Right hindlimb (tissue), 1 donor: ENCODE measurements at regions not wholly inside any gene's neighbourhood (a gene's known extent, or its start where the extent isn't known, plus 50 kb on each side); places are given as distances from the start of the nearest gene placed in this dataset.

Source experiments
- DNase-seq: peaks from one replicate; pipeline ENCODE4 v3.0.0-alpha.2; 2018

DNA sequence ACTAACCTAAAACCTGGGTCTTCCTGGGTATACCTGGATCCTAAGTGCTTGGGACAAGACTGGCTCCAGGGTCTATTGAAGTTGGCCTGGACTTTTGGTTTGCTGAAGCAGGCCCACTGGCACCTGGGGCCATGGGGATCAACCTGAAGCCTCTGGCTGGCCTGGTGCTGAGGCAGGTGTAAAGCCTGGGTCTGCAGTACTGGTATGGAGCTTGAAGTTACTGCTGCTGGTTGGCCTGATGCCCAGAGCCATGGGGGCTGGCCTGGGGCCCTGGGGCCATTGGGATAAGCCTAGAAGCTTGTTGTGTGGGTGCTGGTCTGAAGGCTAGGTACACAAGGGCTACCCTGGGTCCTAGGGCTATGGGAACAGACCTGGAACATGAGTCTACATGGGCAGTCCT, 743.2 kb upstream of the GRIA3 start:
- DNase-seq: no peak

DNA sequence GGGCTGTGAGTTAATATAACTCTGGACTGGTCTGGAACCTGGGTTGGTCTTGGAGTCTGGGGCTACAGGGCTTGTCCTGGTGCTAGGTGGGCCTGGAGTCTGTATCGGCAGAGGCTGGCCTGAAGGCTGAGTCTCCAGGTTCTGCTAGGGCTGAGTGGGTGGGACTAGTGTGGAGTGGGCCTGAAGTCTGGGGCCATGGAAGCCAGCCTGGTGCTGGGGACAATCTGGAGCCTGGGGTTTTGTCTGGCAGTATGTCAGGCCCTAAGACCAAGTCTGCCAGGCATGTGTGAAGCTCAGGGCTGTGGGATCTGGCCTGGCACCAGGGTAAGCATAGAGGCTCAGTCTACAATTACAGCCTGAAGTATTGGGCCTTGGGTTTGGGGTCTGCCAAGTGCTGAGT, 742.6 kb upstream of the GRIA3 start:
- no peak for DNase-seq

DNA sequence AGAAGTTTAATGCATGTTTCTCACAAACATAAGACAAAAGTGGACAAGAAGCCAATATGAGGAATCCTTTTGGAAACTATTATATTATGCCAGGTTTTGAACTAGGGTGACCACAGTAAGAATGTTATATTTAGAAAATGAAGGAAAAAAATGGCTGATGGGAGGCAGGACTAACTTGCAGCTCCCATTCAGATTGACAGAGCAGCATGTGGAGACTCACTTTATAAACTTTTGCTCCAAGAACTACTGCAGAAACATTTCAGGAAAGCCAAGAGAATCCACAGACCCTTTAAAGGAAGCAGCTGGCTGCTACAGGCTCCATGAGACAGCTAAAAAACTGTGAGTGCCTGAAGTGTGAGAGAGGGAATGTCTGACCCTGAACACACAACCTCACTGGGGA, 738.6 kb upstream of the GRIA3 start:
- peak; percentile 21 for DNase-seq

DNA sequence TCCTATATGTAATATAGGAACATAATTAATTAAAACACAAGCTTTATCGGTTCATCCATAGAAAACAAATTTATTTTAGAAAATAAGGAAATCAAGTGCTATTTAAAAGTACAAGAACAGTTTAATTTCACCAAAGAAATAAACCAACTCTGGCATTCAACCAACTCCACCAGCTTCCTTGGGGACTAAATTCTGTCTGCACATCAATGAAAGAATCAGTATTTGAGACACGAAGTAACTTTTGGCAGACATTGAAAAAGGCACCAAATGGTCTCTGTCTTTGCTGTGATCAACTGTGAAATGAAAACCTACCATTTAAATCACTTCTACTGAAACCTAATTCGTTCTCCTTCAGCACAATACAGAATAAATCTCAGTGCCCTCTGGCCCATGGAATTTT, 719.7 kb upstream of the GRIA3 start:
- no peak for DNase-seq

DNA sequence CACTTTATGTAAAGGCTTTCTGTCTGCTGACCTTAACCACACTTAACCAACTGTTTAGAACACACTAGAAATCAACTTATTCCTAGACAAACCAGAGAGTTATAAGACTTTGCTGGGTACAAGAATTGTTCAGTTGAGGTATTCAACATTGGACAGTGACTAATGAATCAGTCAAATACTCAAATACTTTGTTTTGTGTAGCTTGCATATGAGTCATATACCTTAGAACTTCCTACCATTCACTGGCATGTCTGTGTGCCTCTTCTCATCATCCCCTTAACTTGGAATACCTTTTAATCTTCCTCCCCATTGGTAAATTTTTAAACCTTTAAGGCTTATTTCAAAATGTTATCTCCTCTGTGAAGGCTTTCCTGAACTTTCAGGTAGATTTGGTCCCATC, 708.8 kb upstream of the GRIA3 start:
- no peak for DNase-seq

DNA sequence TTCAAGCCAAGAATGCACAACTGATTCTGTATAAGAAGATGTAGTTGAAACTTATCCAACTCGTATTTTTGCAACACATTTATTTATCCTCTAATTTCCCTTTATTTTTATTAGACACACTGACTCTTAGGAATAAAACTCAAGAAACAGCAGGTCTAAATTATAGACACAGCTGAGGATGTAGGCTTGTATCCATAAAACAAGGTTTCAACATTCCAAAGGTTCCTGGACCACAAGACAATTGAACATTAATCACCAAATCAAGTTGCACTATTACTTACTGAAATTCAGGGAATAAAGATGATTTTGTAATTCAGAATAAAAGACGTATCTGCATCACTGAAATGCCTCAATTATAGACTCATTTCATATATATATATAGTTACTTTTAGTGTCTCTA, 683.5 kb upstream of the GRIA3 start:
- DNase-seq: no peak

DNA sequence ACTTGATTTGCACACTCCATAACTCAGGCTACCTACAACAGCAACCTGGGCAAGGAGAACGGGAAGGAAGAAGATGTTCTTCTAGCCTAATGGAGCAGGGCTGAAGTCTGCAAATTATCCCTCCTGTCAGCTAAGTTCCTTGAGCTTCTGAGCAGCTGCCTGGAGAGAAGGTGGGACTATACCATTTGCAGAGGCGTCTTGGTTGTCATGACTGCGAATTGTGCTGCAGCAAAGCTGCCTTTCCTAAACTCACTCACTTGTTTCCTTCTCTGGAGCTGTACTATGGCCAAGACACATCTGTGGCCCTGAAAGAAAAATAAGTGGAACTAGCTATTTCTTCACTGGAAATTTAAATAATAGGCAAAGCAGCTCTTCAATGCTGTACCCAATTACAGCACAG, 682.4 kb upstream of the GRIA3 start:
- no peak for DNase-seq

DNA sequence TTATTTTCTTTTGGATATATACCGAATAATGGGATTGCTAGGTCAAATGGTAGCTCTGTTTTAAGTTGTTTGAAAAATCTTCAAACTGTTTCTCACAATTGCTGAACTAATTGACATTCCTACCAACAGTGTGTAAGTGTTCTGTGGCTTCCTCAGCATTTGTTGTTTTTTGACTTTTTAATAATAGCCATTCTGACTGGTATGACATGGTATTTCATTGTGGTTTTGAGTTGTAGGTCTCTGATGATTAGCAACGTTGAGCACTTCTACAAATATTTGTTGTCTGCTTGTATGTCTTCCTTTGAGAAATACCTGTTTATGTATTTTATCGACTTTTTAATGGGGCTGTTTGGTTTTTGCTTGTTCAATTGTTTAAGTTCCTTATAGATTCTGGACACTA, 680.1 kb upstream of the GRIA3 start:
- no peak for DNase-seq

DNA sequence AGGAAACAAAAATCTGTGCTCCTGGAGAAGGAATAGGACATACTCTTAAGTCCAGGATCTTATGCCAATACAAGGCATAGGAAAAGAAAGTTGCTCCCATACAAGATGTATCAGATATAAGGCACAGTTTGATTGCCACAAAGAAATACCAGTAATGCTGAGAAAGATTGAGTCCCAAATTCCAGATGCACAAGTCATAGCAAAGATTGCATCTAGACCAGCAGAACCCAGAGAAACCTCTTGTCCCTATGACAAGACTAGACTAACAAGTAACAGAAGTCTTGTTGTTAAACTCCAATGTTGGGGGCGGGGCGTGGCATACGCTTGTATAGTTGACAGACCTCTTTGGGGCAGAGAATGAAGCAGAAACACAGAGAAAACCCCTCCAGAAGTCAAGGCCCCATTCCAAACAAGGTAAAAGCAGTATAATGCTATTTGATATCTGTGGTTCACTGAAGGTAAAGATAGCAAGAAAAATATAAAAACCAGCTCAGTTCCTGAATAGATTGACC, 671.5 kb upstream of the GRIA3 start:
- no peak for DNase-seq

DNA sequence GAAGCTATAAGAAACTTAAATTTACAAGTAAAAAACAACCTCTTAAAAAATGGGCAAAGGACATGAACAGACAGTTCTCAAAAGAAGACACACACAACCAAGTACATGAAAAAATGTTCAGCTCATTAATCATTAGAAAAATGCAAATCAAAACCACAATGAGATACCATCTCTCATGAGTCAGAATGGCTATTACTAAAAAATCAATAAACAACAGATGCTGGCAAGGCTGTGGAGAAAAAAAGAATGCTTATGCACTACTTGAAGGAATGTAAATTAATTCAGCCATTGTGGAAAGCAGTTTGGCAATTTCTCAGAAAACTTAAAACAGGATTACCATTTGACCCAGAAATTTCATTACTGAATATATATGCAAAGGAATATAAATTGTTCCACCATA, 666.3 kb upstream of the GRIA3 start:
- no peak for DNase-seq

DNA sequence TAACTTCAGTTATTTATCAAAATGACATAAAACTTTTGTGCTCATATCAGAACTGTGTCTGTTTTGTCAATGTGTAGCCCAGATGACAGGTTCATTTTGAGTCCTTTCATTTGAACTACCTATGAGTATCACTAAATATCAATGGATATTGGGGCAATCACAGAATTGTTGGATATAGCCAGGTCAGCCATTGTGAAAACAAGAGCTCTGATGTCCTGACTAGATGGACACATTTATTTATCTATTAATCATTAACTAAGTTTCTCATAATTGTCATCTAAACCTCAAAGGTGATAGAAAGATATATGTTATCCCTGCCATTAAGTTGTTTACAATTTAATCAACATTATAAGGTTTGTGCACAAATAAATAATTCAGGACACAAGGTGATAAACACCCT, 638.3 kb upstream of the GRIA3 start:
- no peak for DNase-seq

DNA sequence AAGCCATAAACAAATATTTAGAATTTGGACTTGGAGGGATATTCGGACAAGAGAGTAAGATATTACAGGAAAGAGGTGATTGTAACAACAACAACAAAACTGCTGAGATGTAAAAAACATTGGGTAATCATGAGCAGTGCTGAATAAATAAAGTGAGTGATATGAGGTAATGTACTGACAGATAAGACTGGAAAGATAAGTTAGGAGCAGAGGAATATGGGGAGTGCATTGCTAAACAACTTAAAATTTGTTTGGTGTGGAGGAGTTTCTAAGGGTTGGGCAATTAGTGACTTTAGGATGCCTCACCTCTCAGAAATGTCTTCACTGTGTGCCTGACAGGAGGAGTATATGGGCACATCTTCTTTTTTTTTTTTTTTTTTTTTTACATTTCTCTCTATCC, 637.8 kb upstream of the GRIA3 start:
- DNase-seq: no peak

DNA sequence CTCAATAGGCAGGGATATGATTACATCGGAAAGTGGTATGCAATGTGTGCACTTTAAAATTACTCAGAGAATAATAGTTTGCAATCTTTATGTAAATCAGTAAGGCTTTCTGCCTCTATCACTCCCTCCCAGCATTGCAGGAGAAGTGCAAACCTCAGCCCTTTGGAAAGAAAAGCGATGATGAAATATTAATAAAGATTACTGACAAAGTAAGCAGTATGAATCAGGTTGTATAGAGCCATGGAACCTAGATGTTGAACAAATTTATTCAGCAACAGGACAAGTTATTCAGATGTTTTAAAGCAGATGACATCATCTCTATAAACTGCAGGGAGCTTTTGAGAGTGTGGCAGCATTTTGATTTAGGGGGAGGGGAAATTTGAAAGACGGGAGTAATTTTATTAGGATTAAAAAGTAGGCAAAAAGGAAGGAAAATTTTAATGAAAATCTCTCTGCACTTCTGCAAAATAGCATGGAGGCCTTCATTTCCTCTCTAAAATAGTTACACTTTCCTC, 631.7 kb upstream of the GRIA3 start:
- DNase-seq: no peak

DNA sequence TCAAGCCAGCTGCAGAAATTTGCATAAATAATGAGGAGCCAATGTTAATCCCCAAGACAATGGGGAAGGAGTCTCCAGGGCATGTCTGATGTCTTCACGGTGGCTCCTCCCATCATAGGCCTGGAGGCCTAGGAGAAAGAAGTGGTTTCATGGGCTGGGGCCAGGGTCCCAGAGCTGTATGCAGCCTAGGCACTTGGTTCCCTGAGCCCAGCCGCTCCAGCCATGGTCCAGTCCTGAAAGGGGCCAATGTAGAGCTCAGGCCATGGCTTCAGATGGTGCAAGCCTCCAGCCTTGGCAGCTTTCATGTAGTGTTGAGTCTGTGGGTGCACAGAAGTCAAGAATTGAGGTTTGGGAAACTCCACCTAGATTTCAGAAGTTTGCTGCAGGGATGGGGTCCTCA, 628.2 kb upstream of the GRIA3 start:
- DNase-seq: no peak

DNA sequence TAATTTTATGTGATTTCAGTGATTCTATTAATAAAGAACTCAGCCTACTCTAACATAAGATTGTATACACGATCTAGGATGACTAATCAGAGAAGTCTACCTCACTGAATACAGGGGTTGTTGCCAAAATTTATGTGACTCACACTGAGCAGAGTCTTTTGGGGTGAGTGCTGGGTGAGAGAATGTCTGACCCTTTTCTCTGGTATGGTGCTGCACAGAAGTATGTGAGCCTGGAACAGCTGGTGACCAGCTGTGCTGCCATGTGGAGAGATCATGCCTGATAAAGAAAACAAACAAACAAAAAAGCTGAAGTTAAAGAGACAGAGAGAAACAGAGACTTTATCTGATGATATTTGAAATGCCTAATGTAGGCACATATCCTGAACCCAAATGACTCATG, 618.1 kb upstream of the GRIA3 start:
- peak; percentile 25 for DNase-seq

DNA sequence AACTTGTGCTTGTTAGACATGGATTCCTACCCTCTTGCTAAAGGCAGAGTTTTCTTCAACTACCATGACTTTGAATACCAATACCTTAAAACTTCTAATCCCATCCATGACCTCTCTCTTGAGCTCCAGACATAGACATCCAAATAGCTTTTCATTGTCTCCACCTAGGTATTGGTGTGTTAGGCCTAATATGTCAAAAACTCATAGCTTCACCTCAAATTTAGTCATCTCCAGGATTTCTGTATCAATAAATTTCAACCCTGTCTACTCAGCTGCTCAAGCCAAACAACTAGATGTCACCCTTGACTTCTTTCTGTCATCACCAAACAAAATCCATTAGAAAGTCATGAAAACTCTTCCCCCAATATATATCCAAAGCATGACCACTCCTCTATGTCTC, 617.7 kb upstream of the GRIA3 start:
- DNase-seq: no peak

DNA sequence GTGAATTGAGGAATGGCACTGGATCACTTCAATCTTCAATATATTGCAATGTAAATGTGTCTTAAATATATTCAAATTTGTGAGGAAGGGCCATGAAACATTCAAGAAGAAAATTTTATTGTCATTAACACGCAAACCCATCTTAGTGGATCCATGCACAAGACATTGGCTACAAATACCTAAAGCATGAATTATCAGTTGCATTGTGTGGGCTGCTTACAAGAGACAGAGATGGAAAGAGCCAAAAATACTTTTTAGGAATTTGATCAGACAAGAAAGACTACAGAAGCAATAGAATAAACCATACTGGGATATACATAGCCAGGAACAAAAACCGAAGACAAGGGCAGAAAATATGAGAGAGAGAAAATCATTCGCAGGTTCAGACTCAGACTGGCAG, 616.2 kb upstream of the GRIA3 start:
- no peak for DNase-seq

DNA sequence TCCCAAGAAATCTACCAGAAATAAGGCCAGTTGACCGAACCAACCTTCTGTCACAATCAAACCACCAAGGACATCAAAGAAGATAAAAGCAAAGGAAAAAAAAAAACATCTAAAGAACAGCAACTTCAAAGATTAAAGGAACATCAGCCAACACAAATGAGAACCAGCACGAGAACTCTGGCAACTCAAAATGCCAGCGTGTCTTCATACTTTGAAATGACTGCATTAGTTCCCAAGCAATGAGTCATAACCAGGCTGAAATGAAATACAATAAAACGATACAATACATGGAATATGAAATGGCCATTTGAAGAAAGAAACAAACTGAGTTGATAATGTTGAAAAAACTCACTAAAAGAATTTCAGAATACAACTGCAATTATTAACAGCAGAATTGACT, 611.6 kb upstream of the GRIA3 start:
- no peak for DNase-seq

DNA sequence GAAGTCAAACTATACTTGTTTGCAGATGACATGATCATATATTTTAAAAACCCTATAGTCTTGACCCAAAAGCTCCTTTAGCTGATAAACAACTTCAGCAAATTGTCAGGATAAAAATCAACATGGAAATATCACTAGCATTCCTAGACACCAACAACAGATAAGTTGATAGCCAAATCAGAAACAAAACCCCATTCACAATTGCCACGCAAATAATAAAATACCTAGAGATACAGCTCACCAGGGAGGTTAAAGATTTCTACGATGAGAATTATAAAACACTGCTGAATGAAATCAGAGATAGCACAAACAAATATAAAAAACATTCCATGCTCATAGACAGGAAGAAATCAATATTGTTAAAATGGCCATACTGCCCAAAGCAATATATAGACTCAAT, 605.0 kb upstream of the GRIA3 start:
- DNase-seq: no peak

DNA sequence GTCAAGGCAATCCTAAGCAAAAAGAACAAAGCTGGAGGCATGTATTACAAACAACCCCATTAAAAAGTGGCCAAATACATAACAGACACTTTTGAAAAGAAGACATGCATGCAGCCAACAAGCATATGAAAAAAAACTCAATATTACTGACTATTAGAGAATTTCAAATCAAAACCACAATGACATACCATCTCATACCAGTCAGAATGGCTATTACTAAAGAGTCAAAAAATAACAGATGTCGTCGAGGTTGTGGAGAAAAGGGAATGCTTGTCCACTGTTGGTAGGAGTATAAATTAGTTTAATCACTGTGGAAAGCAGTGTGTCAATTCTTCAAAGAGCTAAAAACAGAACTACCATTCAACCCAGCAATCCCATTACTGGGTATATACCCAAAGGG, 604.6 kb upstream of the GRIA3 start:
- no peak for DNase-seq

DNA sequence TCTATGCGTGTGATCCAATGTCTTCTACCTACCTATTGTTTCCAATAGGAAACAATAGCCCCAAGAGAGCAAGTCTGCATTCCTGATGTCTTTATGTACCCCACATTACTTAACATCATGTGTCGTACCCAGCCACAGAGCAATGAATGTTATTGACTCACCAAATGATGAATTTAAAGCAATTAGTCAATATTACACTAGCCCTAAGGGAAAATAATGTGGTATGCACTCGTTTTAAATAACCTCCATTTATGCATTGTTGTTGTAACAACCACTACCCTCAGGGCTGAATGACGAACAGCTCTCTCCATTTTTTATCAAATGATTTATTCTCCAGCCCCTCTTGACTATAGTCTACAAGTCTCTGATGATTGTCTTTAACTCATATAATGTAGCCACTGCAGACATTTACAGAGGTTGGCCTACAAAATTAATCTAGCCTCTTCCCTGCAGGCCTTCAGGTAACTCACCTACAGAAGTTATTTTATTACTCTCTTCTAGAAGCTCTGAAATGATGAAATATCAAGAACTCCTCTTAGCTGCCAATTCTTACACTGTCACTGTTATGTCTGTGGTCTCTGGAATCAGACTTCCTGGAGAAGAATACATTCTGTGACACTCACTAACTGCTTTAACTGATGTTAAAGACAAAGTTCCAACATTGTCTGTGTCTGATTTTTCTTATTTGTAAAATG, 601.7 kb upstream of the GRIA3 start:
- DNase-seq: no peak

DNA sequence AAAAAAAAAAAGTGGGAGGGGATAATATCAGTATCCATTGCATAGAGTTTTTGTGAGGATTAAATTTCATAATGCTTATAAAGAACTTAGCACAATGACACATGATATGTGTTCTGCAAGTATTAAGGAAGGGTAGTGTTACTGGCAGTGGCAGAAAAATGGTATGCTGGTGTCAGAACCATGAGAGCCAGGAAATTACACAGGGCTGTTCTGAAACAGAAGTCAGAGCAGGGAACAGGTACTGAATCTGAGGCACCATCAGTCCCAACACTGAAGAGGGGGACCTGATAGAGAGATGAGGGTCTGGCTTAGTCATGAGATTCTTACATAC, 601.1 kb upstream of the GRIA3 start:
- DNase-seq: no peak

DNA sequence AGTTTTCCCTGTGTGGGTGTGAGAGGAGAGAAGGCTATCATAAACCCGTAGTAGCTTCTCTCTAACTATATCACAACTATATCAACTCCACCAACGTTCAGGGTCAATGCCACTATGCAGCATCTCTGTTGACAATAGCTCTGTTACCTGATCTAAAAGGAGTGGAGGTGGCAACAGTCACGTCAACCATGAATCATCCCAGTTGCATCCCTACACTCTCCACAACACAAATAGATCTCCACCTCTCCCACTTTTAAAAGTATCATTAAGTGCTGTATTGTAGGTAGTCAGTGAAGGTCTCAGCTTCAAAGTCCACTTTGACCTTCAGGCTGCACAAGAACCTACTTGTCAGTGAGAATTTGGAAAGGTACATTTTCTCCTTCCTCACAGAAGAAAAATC, 600.5 kb upstream of the GRIA3 start:
- no peak for DNase-seq

DNA sequence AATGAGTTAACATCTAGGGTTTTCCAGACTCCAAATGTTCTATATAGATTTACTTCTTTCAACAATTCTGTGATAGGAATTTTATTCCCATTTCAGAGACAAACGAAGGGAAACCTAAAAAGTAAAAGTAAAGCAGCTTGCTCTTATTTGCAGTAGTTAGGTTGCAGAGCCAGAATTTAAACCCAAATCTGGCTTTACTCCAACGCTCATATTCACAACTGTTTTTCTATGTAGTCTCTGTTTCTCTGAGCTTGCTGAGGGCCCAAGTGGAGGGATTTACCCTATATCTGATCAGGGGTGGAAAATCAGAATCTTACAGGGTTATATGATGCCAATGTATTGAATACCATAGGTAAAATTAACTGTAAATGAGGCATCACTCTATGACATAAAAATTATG, 599.1 kb upstream of the GRIA3 start:
- DNase-seq: no peak

DNA sequence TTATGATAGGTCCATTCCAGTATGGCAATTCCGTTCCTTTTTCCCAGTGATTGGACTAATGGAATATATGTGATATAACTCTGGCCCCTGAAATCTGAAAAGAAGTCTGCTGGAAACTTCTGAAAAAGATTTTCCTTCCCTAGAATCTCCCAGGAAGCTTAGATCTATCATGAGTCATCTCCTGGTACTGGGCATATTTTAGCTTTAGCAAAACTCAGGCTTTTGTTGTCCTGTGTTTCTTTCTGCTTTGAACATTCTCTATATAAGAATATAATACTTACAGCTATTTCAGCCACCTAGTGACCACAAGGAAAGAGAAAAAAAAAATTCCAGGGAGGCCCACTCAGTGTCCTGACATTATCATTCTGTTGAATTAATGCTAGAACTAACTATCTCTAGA, 597.2 kb upstream of the GRIA3 start:
- DNase-seq: no peak

DNA sequence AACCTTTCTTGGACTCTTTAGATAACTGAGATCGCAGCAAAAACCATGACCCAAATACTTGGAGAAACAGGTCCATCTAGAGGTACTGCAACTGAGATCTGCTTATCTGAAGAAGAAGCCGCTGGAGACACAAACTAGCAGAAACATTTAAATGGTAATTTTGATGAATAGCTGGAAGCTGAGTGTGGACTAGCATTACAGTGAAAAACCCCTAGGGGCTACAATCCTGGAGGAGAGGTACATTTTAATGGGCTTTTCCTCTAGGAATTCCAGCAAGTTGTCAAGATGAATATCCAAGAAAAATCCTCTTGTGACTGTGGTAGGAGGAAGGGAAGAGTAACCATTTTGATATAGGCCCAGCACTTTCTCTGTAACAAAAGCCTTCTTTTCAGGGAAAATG, 592.5 kb upstream of the GRIA3 start:
- DNase-seq: no peak
